K562 (cell line): ENCODE measurements at regions not wholly inside any gene's neighbourhood (a gene's known extent, or its start where the extent isn't known, plus 50 kb on each side); places are given as distances from the start of the nearest gene placed in this dataset.

ENCODE experiments used
- ATAC-seq: fragments of 200-7000 bp; cut with Tn5 transposase; 3 replicates; pipeline ENCODE4 v1.9.1; 2020; ENCODE audit warnings: moderate library complexity
- BruUV-seq: library from RNA; stranded (reverse); fragments of 400-500 nt; replicated peaks from 2 replicates; lab custom pipeline; 2021; lab: Mats Ljungman, UMichigan
- CTCF ChIA-PET: fragments of 300-600 bp; formaldehyde crosslinking; extraction: SDS; loops from one replicate; lab custom pipeline; 2021; ENCODE audit warnings: low intra/inter-chr PET ratio; lab: Yijun Ruan, JAX
- POLR2A ChIA-PET: fragments of 300-600, 350-650 bp; sonication (Branson Sonifier 250); formaldehyde crosslinking; extraction: SDS; loops from one replicate; lab custom pipeline; 2021; ENCODE audit warnings: antibody characterized with exemption, inconsistent platforms; lab: Yijun Ruan, JAX
- DNase-seq, 4 experiments: peaks; one replicate each; pipeline versions ENCODE4 v3.0.0 to v3.0.0-alpha.2; 2011 to 2018; ENCODE audit warnings: low spot score in 3 of 4, mixed read lengths in 3 of 4; ENCODE audit errors: extremely low read depth in 1 of 4
- FAIRE-seq: peaks from 2 replicates; lab custom pipeline; 2011; peaks lifted over from hg19 to GRCh38; lab: Jason Lieb, UNC
- H2AFZ ChIP-seq: 2 replicates; pipeline ENCODE4 v1.6.0; 2011; ENCODE audit warnings: low read depth, low read length, control low read depth, inconsistent platforms
- H3K27ac ChIP-seq: fragments of 200-600 bp; 3 replicates; pipeline ENCODE4 v1.8.0; 2011; ENCODE audit warnings: low read depth, mild to moderate bottlenecking, control low read depth, inconsistent platforms, low read length, moderate library complexity, mixed read lengths; ENCODE audit errors: extremely low read depth
- H3K27me3 ChIP-seq, 2 experiments: fragments of 300-600 bp in 1 of 2; 2 replicates in 1 of 2; 3 replicates in 1 of 2; pipeline versions ENCODE4 v1.6.0 to v1.8.0; 2011; ENCODE audit warnings: inconsistent platforms in 2 of 2, low read length in 2 of 2, mild to moderate bottlenecking in 1 of 2, mixed read lengths in 1 of 2, moderate library complexity in 1 of 2; ENCODE audit not compliant: control insufficient read depth in 2 of 2, insufficient read depth in 2 of 2
- H3K36me3 ChIP-seq: fragments of 300-600 bp; 3 replicates; pipeline ENCODE4 v1.8.0; 2011; ENCODE audit warnings: mild to moderate bottlenecking, low read length, inconsistent platforms; ENCODE audit not compliant: control insufficient read depth, insufficient read depth
- H3K4me1 ChIP-seq, 2 experiments: fragments of 200-600 bp in 1 of 2; replicated peaks in 1 of 2; 2 replicates in 1 of 2; 3 replicates in 1 of 2; pipeline versions ENCODE4 v1.5.1 to v1.8.0; 2011; ENCODE audit warnings: inconsistent platforms in 2 of 2, low read length in 2 of 2, mild to moderate bottlenecking in 1 of 2, mixed read lengths in 1 of 2, moderate library complexity in 1 of 2; ENCODE audit not compliant: control insufficient read depth in 2 of 2, insufficient read depth in 2 of 2
- H3K4me2 ChIP-seq: 2 replicates; pipeline ENCODE4 v1.6.1; 2011; ENCODE audit warnings: low read length, control low read depth, inconsistent platforms, mixed read lengths; ENCODE audit not compliant: insufficient read depth
- H3K4me3 ChIP-seq: fragments of 200-600 bp; sonication (generic), shearing (Covaris generic); 2 replicates; pipeline ENCODE4 v1.5.1; 2016; ENCODE audit warnings: control low read depth, inconsistent platforms
- H3K79me2 ChIP-seq: fragments of 200-600 bp; 3 replicates; pipeline ENCODE4 v1.8.0; 2011; ENCODE audit warnings: low read length, inconsistent platforms; ENCODE audit not compliant: control insufficient read depth, insufficient read depth
- H3K9ac ChIP-seq, 2 experiments: 2 replicates each; pipeline versions ENCODE4 v1.6.0 to v1.6.1; 2011; ENCODE audit warnings: low read depth in 2 of 2, low read length in 2 of 2, control low read depth in 1 of 2, inconsistent platforms in 1 of 2, mild to moderate bottlenecking in 1 of 2, mixed read lengths in 1 of 2; ENCODE audit not compliant: insufficient read depth in 1 of 2
- H3K9me1 ChIP-seq: one replicate; pipeline ENCODE4 v1.6.0; 2011; ENCODE audit warnings: inconsistent platforms, mild to moderate bottlenecking, low read length, moderate library complexity; ENCODE audit not compliant: control insufficient read depth, insufficient read depth
- H3K9me3 ChIP-seq: replicated peaks from 2 replicates; pipeline ENCODE4 v1.5.1; 2011; ENCODE audit warnings: low read depth, low read length, inconsistent platforms; ENCODE audit not compliant: control insufficient read depth, insufficient read depth
- H4K20me1 ChIP-seq: replicated peaks from 2 replicates; pipeline ENCODE4 v1.6.1; 2011; ENCODE audit warnings: low read length, inconsistent platforms, mixed read lengths; ENCODE audit not compliant: control insufficient read depth, insufficient read depth
- CCNT2 ChIP-seq: IDR thresholded peaks from 2 replicates; pipeline ENCODE4 v1.6.1; 2011; ENCODE audit warnings: borderline replicate concordance, low read depth, mild to moderate bottlenecking, moderate library complexity, mixed read lengths, low read length; ENCODE audit not compliant: insufficient read length; ENCODE audit errors: extremely low read depth
- CHD1 ChIP-seq: fragments of 200-600 bp; sonication (generic); IDR thresholded peaks from one replicate; pipeline ENCODE4 v1.6.1; 2012; ENCODE audit warnings: mild to moderate bottlenecking, moderate library complexity, low read length, inconsistent platforms
- CREB1 ChIP-seq, 2 experiments: sonication (generic) in 1 of 2; formaldehyde crosslinking in 1 of 2; IDR thresholded peaks; 2 replicates each; pipeline versions ENCODE4 v1.6.1 to v1.8.0; 2012 to 2022; ENCODE audit warnings: inconsistent platforms in 1 of 2, mild to moderate bottlenecking in 1 of 2, missing genetic modification reagents in 1 of 2, moderate library complexity in 1 of 2
- KDM2B ChIP-seq: fragments of 250-450 bp; sonication (Bioruptor Pico); IDR thresholded peaks from 2 replicates; pipeline ENCODE4 v1.8.0; 2021; ENCODE audit warnings: mild to moderate bottlenecking, moderate library complexity
- NR1H2 ChIP-seq: sonication (generic); formaldehyde crosslinking; IDR thresholded peaks from 2 replicates; pipeline ENCODE4 v1.4.0; 2020; ENCODE audit warnings: mild to moderate bottlenecking, missing genetic modification reagents
- NR2C1 ChIP-seq, 2 experiments: fragments of 450-650 bp; IDR thresholded peaks; 2 replicates each; pipeline ENCODE4 v1.6.1; 2017; ENCODE audit warnings: mild to moderate bottlenecking in 2 of 2, antibody characterized with exemption in 1 of 2, inconsistent platforms in 1 of 2, missing compliant biosample characterization in 1 of 2, missing genetic modification characterization in 1 of 2
- PRPF4 ChIP-seq: fragments of 200-400 bp; formaldehyde crosslinking; IDR thresholded peaks from one replicate; pipeline ENCODE4 v1.6.1; 2017; ENCODE audit warnings: low read length, low read depth, mild to moderate bottlenecking; ENCODE audit not compliant: insufficient read depth, poor library complexity, severe bottlenecking
- RFX1 ChIP-seq: fragments of 450-650 bp; IDR thresholded peaks from 2 replicates; pipeline ENCODE4 v1.6.1; 2016; ENCODE audit warnings: mild to moderate bottlenecking, moderate library complexity
- SIN3A ChIP-seq, 2 experiments: fragments of 150-350 bp in 1 of 2; IDR thresholded peaks; 2 replicates each; pipeline ENCODE4 v1.6.1; 2011 to 2016; ENCODE audit warnings: borderline replicate concordance in 2 of 2, low read depth in 2 of 2, low read length in 2 of 2, mild to moderate bottlenecking in 2 of 2, moderate library complexity in 2 of 2; ENCODE audit not compliant: control insufficient read depth in 1 of 2
- SIRT6 ChIP-seq: IDR thresholded peaks from one replicate; pipeline ENCODE4 v1.6.1; 2012; ENCODE audit warnings: low read depth, mild to moderate bottlenecking, control low read depth, inconsistent platforms, low read length, moderate library complexity
- SMARCC2 ChIP-seq: fragments of 450-650 bp; IDR thresholded peaks from 2 replicates; pipeline ENCODE4 v1.6.1; 2017; ENCODE audit warnings: antibody characterized with exemption, moderate library complexity, mild to moderate bottlenecking, low read depth
- SUPT5H ChIP-seq: fragments of 450-650 bp; IDR thresholded peaks from 2 replicates; pipeline ENCODE4 v1.6.1; 2016
- WGBS: fragments of 100-300 bp; shearing (Covaris generic); methylation state at CpG from one replicate; pipeline ENCODE4 v1.1.6; 2016; ENCODE audit warnings: low coverage, mixed read lengths; ENCODE audit not compliant: insufficient coverage; ENCODE audit errors: missing lambda C conversion rate; 5-methylcytosine and 5-hydroxymethylcytosine counted together
- in situ Hi-C: fragments of 300-500 bp; cut with MboI; formaldehyde crosslinking; loops from 4 replicates; pipeline ENCODE4 v1.15.0; 2018; ENCODE audit warnings: inconsistent platforms, mixed read lengths
- intact Hi-C: fragments of 100-400 bp; cut with micrococcal nuclease; formaldehyde crosslinking; loops from 2 replicates; pipeline ENCODE4 v1.14.2; 2022
- TF ChIP-seq, protein P1 (sequence below): fragments of 250-450 bp; sonication (Bioruptor Pico); IDR thresholded peaks from 2 replicates; pipeline ENCODE4 v1.5.0; 2021; ENCODE audit warnings: mild to moderate bottlenecking, moderate library complexity
- TF ChIP-seq, protein P2 (sequence below): IDR thresholded peaks from 2 replicates; pipeline ENCODE4 v1.6.1; 2012; ENCODE audit warnings: low read depth, low read length, improper control_type of control experiment, borderline replicate concordance

GRCh38 chr10:108208732-108209131 lies 1044.2 kb upstream of the SORCS1 start:
- BruUV-seq: no TSS peak
- ChIA-PET CTCF (no interaction called here), POLR2A (no interaction called here)
- no peak for FAIRE-seq
- WGBS: 0% methylated on average over 2 of the region's 2 CpGs
- no peaks in the 10 kb centered on the region for H3K27me3 ChIP-seq
- no peak overlapping the region for H3K9ac ChIP-seq
- TF ChIP-seq, protein P1, sequence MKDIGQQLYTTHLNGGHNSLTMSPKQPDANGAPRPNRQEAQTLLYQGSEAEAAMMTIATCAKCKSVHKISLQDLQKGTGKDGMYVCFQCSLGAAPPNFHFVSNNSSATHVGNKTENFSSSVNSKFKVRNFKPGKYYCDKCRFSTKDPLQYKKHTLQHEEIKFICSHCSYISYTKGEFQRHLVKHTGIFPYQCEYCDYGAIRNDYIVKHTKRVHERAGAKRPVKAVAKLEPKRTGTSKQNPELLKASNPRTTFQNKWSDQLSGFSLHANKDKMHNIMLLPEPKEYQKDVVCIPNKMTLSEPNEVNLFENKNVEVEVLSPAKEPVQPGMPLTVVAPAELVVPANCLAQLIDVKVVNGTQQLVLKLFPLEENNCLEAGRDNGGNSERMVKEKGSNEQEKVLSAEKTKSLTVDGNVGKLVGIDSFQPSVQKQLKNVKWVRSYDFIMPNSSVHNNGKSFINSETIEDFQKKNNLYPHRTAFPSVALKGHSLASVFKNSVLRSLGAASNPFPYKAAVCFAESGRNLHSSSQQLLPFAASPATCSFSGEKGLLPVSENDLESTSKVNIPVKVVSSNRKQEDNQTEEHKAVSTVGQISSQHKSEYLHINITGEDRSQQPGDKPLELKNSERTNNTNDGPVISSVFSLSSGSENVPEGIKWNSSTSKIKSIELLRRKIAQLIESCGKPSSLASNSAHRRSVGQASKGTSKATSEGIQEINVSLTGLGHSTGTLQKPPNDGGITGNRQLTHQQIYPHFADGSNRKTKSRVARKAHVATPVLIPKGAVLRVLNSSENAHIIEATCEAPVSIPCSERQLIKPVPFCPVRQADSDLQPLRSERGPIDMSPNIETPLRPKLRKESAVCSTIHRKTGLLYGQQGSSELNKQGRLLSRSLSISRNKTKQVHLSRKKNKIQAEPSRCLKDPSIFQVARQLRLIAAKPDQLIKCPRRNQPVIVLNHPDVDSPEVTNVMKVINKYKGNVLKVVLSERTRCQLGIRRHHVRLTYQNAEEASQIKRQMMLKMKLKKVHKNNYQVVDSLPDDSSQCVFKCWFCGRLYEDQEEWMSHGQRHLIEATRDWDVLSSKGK (CRISPR knock-in tag): no peak
- TF ChIP-seq CCNT2 (no peak), CREB1 (IDR thresholded peaks at IDR 0.05) (no peak), CREB1 (CRISPR knock-in tag; IDR thresholded peaks at IDR 0.05) (no peak), CHD1 (no peak), KDM2B (no peak), PRPF4 (no peak), SUPT5H (no peak), NR1H2 (CRISPR knock-in tag) (no peak), NR2C1 (IDR thresholded peaks at IDR 0.05) (no peak), NR2C1 (tag; IDR thresholded peaks at IDR 0.05) (no peak), SIRT6 (no peak), RFX1 (no peak), SMARCC2 (no peak), SIN3A (IDR thresholded peaks at IDR 0.05; ENCODE audit: borderline replicate concordance in 2 of 2, control insufficient read depth in 1 of 2, low read depth in 2 of 2, low read length in 2 of 2) (no peak)
- TF ChIP-seq, protein P2, sequence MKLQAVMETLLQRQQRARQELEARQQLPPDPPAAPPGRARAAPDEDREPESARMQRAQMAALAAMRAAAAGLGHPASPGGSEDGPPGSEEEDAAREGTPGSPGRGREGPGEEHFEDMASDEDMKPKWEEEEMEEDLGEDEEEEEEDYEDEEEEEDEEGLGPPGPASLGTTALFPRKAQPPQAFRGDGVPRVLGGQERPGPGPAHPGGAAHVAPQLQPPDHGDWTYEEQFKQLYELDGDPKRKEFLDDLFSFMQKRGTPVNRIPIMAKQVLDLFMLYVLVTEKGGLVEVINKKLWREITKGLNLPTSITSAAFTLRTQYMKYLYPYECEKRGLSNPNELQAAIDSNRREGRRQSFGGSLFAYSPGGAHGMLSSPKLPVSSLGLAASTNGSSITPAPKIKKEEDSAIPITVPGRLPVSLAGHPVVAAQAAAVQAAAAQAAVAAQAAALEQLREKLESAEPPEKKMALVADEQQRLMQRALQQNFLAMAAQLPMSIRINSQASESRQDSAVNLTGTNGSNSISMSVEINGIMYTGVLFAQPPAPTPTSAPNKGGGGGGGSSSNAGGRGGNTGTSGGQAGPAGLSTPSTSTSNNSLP: no peak
- H3K4me3 ChIP-seq: no peak overlapping the region
- H3K9me1 ChIP-seq: no peaks in the 10 kb centered on the region
- H4K20me1 ChIP-seq: no peaks in the 10 kb centered on the region
- no peak for DNase-seq
- in situ Hi-C loops (no loop called here), intact Hi-C loops (loop anchor here (10.0 kb wide), 1 partner anchor 1584 kb away; no protein-coding TSS in a partner anchor)
- no peak overlapping the region for H3K27ac ChIP-seq
- no peaks in the 10 kb centered on the region for H3K36me3 ChIP-seq
- no peaks in the 10 kb centered on the region for H3K9me3 ChIP-seq
- no peak overlapping the region for H2AFZ ChIP-seq
- no peak overlapping the region for H3K4me2 ChIP-seq
- no peaks in the 10 kb centered on the region for H3K79me2 ChIP-seq
- no peak for ATAC-seq
- no peaks in the 10 kb centered on the region for H3K4me1 ChIP-seq
